ENCODE measurements at regions not wholly inside any gene's neighbourhood (a gene's known extent, or its start where the extent isn't known, plus 50 kb on each side); places are given as distances from the start of the nearest gene placed in this dataset.

GRCh38 chr16:5616841-5617240 lies 519.2 kb upstream of the EEF2KMT start:
- no peak for DNase-seq

- no peak for DNase-seq
These were observed 518.5 kb upstream of the EEF2KMT start for GRCh38 chr16:5615868-5616642.

- no peak for DNase-seq
These were observed 509.6 kb upstream of the EEF2KMT start for GRCh38 chr16:5607169-5607568.

GRCh38 chr16:5605404-5605803 lies 507.8 kb upstream of the EEF2KMT start:
- DNase-seq = no peak

GRCh38 chr16:5604770-5605169 lies 507.2 kb upstream of the EEF2KMT start:
- no peak for DNase-seq

GRCh38 chr16:5603836-5604235 lies 506.2 kb upstream of the EEF2KMT start:
- DNase-seq = no peak

- DNase-seq = no peak
These were observed 504.4 kb upstream of the EEF2KMT start for GRCh38 chr16:5601957-5602356.

- DNase-seq = no peak
These were observed 501.2 kb upstream of the EEF2KMT start for GRCh38 chr16:5598793-5599192.

GRCh38 chr16:5595849-5596248 lies 498.3 kb upstream of the EEF2KMT start:
- no peak for DNase-seq

- DNase-seq = no peak
These were observed 492.8 kb upstream of the EEF2KMT start for GRCh38 chr16:5590416-5590815.

- no peak for DNase-seq
These were observed 492.3 kb upstream of the EEF2KMT start for GRCh38 chr16:5589812-5590373.

- DNase-seq = no peak
These were observed 486.5 kb upstream of the EEF2KMT start for GRCh38 chr16:5584109-5584508.

- DNase-seq = no peak
These were observed 484.9 kb upstream of the EEF2KMT start for GRCh38 chr16:5582529-5582928.

GRCh38 chr16:5581908-5582307 lies 484.3 kb upstream of the EEF2KMT start:
- DNase-seq = no peak

- no peak for DNase-seq
These were observed 483.8 kb upstream of the EEF2KMT start for GRCh38 chr16:5581428-5581827.

GRCh38 chr16:5580772-5581171 lies 483.2 kb upstream of the EEF2KMT start:
- no peak for DNase-seq

GRCh38 chr16:5580296-5580695 lies 482.7 kb upstream of the EEF2KMT start:
- DNase-seq = no peak

- no peak for DNase-seq
These were observed 481.4 kb upstream of the EEF2KMT start for GRCh38 chr16:5578980-5579379.

- DNase-seq = no peak
These were observed 479.9 kb upstream of the EEF2KMT start for GRCh38 chr16:5577463-5577862.

GRCh38 chr16:5575646-5576245 lies 478.2 kb upstream of the EEF2KMT start:
- no peak for DNase-seq

GRCh38 chr16:5575121-5575520 lies 477.5 kb upstream of the EEF2KMT start:
- no peak for DNase-seq

- no peak for DNase-seq
These were observed 474.5 kb upstream of the EEF2KMT start for GRCh38 chr16:5572056-5572455.

GRCh38 chr16:5571446-5571845 lies 473.9 kb upstream of the EEF2KMT start:
- no peak for DNase-seq

- DNase-seq = no peak
These were observed 464.2 kb upstream of the EEF2KMT start for GRCh38 chr16:5561800-5562199.
